ENCODE measurements at regions not wholly inside any gene's neighbourhood (a gene's known extent, or its start where the extent isn't known, plus 50 kb on each side); places are given as distances from the start of the nearest gene placed in this dataset.
"Not testable (repeated sequence)": the region's sequence is repeated elsewhere in the genome, so short reads cannot be mapped to it uniquely, and the experiment has no call there.

DNA sequence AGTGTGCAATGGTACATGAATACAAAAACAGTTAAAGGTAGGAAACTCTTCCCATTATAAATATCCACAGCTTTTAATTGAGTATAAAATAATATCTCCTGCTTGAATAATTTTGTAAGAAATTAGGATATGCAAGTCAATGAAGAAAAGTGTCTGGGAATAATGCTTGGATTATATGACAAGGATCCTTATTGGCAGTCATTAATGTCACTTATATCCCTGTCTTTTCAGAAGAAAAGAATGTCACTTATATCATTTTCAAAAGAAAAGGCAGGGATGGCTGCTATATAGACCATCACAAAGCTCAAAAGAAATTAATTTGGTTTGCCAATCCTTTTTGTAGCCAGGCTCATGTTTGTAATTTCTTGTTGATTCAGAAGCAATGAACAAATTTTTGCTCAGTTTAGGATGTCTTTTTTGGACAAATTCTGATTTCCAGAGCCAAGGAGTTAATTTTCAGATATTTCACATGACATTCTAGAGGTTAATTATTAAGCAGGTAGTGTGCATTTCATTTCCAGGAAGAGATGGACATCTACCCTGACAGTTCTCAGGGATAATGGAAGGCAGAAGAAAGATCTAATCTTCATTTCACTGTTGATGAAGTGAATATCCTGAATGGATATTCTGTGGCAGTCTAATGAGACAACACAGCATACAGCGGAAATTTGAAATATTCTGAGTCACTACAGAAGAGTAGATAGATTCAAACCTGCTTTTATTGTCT, 299.8 kb downstream of the RPS29 start:
- POLR2A ChIA-PET, result no interaction called here
- CTCF ChIA-PET, result no interaction called here

- POLR2A ChIA-PET, result no interaction called here
- CTCF ChIA-PET, result no interaction called here
These were observed 305.6 kb downstream of the RPS29 start for GRCh38 chr14:49280566-49280965.

DNA sequence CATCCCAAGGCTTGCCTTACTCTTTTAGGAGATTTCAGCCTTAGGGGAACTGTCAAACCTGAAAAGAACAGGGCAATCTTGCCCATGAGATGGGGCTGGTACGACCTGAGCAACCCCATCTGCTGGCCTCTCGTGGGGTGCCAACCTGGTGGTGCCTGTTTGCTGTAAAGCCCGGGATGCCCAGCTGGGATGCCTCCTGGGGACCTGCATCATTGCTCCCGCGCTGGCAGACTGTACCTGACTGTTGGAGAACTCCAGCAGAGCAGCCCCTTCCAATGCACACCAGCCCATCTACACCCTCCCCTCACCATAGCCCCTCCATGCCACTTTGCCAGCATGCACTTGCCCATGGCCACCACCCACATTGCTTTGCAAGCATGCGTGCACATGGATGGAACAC, 335.7 kb downstream of the RPS29 start:
- ChIA-PET CTCF (no interaction called here), POLR2A (no interaction called here)

DNA sequence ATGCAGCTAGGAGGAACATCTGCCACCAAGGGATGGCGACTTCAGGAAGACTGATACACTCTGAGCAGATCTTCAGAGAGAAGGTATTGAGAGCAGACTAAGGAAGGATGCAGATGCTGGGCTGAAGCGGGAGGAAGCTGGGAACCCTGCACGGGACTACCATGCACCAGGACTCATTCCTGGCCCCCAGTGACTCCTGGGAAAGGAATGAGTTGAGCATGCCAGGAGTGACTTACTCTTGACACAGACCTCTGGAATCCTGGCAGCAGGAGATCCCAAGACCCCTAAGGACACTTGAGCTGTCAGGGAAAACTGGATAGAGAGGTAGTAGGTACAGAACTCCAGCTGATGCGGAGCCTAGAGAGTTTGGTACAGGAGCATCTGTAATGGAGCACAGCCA, 336.1 kb downstream of the RPS29 start:
- CTCF ChIA-PET, result no interaction called here

GRCh38 chr14:49249022-49249421, 337.2 kb downstream of the RPS29 start:
- ChIA-PET POLR2A (no interaction called here), CTCF (no interaction called here)

More for the DNA sequence above, 336.1 kb downstream of the RPS29 start:
- POLR2A ChIA-PET, result no interaction called here

DNA sequence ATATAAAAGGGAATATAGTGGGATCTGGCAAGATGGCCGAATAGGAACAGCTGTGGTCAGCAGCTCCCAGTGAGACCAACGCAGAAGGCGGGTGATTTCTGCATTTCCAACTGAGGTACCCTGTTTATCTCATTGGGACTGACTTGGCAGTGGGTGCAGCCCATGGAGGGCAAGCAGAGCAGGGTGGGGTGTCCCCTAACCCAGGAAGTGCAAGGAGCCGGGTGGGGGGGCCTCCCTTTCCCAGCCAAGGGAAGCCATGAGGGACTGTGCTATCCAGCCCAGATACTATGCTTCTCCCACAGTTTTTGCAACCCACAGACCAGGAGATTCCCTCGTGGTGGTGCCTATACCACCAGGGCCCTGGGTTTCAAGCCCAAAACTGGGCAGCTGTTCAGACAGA, 342.4 kb downstream of the RPS29 start:
- POLR2A ChIA-PET, CTCF ChIA-PET: not testable (repeated sequence)

GRCh38 chr14:49240383-49240782, 345.8 kb downstream of the RPS29 start:
- CTCF ChIA-PET, result no interaction called here
- POLR2A ChIA-PET, result no interaction called here

GRCh38 chr14:49228552-49228951, 357.6 kb downstream of the RPS29 start:
- ChIA-PET CTCF (no interaction called here), POLR2A (no interaction called here)

DNA sequence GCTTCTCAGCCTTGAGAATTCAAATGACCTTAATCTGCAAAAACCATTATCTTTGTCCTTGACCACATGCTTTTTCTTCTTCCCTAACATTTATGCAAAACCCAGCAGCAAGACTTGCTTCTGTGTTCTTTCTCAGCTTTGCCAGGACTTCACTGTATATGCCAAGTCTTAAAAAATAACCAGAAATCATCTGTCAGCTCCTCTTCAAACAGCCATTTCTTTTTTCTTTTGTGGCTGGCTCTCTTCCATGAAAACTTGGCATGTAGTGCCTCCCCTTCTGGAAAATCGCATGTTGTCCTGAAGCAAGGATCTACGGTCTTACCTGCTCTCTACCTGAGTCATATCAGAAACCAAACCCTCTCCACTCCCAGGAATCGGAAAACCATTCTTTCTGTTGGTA, 364.9 kb downstream of the RPS29 start:
- CTCF ChIA-PET, result no interaction called here
- POLR2A ChIA-PET, result no interaction called here

- CTCF ChIA-PET, result no interaction called here
These were observed 365.7 kb downstream of the RPS29 start for GRCh38 chr14:49220492-49220891.

DNA sequence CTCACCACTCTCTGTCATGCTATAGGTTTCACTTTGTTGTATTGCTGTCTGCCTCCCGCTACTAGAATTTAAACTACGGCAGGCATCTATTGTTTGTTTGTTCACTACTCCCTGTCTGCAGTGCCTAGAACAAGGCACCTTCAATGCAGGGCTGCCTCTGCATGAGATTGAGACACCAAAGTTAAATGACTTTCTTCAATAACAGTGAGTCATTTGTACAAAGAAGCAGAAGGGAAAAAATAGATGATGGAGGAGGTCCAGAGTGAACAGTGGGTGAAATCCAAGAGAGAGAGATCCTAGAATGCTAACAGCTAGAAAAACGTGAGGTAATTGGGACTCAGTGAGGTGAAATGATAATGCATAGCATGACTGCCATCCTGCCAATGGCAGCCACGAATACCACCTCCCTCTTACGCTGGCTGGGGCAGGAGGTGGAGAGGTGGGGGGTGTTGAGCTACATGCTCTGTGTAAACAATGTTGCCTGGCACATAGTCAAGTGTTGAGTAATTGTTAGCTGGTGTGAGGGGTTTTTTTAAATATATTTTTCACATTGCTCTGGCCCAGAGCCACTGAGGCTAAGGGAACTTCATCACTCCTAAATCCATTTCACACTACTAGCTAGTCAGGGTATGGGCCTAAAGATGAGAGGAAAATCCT, 367.6 kb downstream of the RPS29 start:
- ChIA-PET CTCF (no interaction called here), POLR2A (no interaction called here)

More at GRCh38 chr14:49220492-49220891, 365.7 kb downstream of the RPS29 start:
- POLR2A ChIA-PET, result no interaction called here

- ChIA-PET CTCF (no interaction called here), POLR2A (no interaction called here)
These were observed 373.5 kb downstream of the RPS29 start for GRCh38 chr14:49212721-49213120.

GRCh38 chr14:49209416-49209815, 376.8 kb downstream of the RPS29 start:
- ChIA-PET CTCF (no interaction called here), POLR2A (no interaction called here)

GRCh38 chr14:49206828-49207227, 379.4 kb downstream of the RPS29 start:
- CTCF ChIA-PET, result no interaction called here
- POLR2A ChIA-PET, result no interaction called here

DNA sequence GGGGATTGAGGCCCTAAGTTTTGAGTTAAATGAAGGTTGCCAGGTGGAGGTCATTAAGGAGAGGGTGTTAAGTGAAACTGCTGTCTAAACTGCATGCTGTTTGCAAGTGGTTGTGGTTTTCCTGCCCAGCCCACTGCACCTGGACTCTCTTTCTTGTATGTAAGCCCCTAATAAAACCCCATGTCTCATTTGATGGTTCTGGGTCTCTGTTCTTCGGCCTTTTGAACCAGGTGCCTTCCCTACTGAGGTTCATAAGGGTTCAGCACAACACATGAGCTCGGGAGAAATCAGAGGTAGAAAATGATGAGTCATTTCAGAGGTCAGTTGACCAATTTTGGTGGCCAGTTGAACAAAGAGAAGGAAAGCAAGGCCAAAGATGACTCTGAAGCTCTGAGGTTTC, 382.5 kb downstream of the RPS29 start:
- ChIA-PET CTCF (no interaction called here), POLR2A (no interaction called here)

DNA sequence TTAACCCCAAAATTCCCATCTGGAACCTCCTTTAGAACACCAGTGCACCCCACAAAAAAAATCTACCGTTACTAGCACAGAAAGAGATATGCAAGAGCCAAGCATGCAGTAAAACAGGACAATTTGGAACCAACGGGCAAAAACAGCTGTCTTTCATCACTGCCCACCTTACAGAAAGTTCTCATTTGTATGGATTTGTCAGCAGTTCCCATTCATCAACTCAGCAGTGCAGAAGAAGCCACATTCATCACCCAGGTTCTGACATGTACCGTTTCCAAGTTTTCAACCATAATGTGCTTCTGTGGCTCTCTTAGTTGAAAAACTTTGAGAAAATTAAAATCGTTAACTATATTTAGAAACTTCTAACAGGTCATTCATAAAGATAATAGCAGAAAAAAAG, 387.0 kb downstream of the RPS29 start:
- ChIA-PET POLR2A (no interaction called here), CTCF (no interaction called here)

DNA sequence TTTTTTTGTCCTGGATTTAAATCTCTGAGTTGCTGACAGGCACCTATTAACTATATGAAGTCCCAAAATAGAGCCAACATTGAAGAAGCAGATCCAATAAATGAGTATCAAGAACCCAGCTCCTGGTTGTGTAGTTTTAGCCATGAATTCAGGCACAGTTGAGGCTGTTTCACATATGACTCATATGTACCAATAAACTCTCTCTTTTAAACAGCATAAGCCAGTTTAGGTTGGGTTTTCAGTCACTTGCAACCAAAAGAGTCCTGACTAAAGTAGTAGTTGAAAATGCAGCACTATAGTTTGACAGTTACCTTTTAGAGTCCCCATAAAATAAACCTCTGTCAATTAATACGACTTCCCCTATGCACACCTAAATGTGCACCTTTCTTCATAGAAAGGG, 389.9 kb downstream of the RPS29 start:
- CTCF ChIA-PET, result no interaction called here
- POLR2A ChIA-PET, result no interaction called here

DNA sequence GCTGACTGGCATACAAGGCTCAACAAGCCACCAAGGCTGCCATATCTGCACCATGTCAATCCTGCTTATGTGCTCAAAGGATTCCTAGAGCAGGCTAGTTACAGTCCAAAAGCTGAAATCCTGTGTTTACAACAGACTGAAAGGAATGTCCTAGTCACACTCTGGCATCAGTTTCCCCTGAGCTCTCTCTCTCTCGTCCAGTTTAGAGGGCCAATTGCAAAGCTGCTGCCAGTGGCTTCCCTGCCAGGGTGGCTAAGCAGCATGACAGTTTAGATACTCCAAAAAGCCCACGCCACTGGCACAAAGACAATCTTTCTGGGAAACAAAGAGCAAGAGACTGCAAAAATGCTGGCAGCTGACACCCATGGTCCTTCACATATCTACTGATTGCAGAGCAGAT, 392.1 kb downstream of the RPS29 start:
- CTCF ChIA-PET, result no interaction called here
- POLR2A ChIA-PET, result no interaction called here

- ChIA-PET CTCF (no interaction called here), POLR2A (no interaction called here)
These were observed 392.7 kb downstream of the RPS29 start for GRCh38 chr14:49193332-49194065.

- CTCF ChIA-PET, result no interaction called here
- POLR2A ChIA-PET, result no interaction called here
These were observed 394.8 kb downstream of the RPS29 start for GRCh38 chr14:49191380-49191779.

DNA sequence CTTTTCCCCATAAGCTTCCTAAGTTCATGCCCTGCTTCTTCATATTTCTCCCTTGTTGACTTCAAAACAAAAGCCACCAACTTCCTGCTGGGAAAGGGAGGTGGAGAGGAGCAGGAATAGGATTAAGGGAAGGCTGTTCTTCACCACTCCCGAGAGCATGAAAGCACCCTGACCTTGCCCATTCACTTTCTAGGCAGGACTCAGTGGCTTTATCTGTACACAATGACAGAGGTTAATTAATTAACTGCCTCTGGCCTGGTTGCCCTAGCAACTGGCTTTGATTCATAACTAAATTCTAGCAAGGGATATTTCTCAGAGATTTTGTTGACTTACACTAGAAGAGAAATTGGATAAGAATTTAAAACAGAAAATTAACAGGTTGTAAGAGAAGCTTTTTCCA, 396.8 kb downstream of the RPS29 start:
- ChIA-PET POLR2A (no interaction called here), CTCF (no interaction called here)

- CTCF ChIA-PET, result no interaction called here
- POLR2A ChIA-PET, result no interaction called here
These were observed 398.4 kb downstream of the RPS29 start for GRCh38 chr14:49187799-49188198.
